Smooth muscle cell (in vitro differentiated cells): ENCODE measurements at regions not wholly inside any gene's neighbourhood (a gene's known extent, or its start where the extent isn't known, plus 50 kb on each side); places are given as distances from the start of the nearest gene placed in this dataset.
A peak's percentile ranks its signal among the peaks of the same experiment; 100 is the strongest.
"Not testable (repeated sequence)": the region's sequence is repeated elsewhere in the genome, so short reads cannot be mapped to it uniquely, and the experiment has no call there.

Source experiments
- DNase-seq: peaks from one replicate; lab custom pipeline; 2025; ENCODE audit not compliant: unreplicated experiment; lab: John Stamatoyannopoulos, UW
- H2AFZ ChIP-seq: fragments of 200-600 bp; sonication (generic); 2 replicates; pipeline ENCODE4 v1.6.0; 2016; ENCODE audit warnings: antibody characterized with exemption, low read depth, mild to moderate bottlenecking
- H3F3A ChIP-seq: fragments of 200-600 bp; sonication (generic); 2 replicates; pipeline ENCODE4 v1.6.0; 2017; ENCODE audit warnings: antibody characterized with exemption, low read depth
- H3K27ac ChIP-seq: fragments of 200-600 bp; sonication (generic); 2 replicates; pipeline ENCODE4 v1.5.1; 2016; ENCODE audit warnings: low read depth, mild to moderate bottlenecking
- H3K27me3 ChIP-seq: fragments of 200-600 bp; sonication (generic); 2 replicates; pipeline ENCODE4 v1.6.1; 2016; ENCODE audit warnings: low read depth, mild to moderate bottlenecking
- H3K36me3 ChIP-seq: fragments of 200-600 bp; sonication (generic); 2 replicates; pipeline ENCODE4 v1.5.1; 2016; ENCODE audit warnings: low read depth
- H3K4me1 ChIP-seq: fragments of 200-600 bp; sonication (generic); 2 replicates; pipeline ENCODE4 v1.5.1; 2016; ENCODE audit warnings: low read depth
- H3K4me2 ChIP-seq: fragments of 200-600 bp; sonication (generic); 2 replicates; pipeline ENCODE4 v1.6.0; 2016; ENCODE audit warnings: mild to moderate bottlenecking
- H3K4me3 ChIP-seq: fragments of 200-600 bp; sonication (generic); 2 replicates; pipeline ENCODE4 v1.5.1; 2016; ENCODE audit warnings: mild to moderate bottlenecking
- H3K79me2 ChIP-seq: fragments of 200-600 bp; sonication (generic); 2 replicates; pipeline ENCODE4 v1.6.0; 2016; ENCODE audit warnings: low read depth, mild to moderate bottlenecking
- H3K9ac ChIP-seq: fragments of 200-600 bp; sonication (generic); 2 replicates; pipeline ENCODE4 v1.6.0; 2016; ENCODE audit warnings: low read depth
- H3K9me3 ChIP-seq: fragments of 200-600 bp; sonication (generic); replicated peaks from 2 replicates; pipeline ENCODE4 v1.5.1; 2016; ENCODE audit warnings: low read depth
- H4K20me1 ChIP-seq: fragments of 200-600 bp; sonication (generic); 2 replicates; pipeline ENCODE4 v1.6.0; 2016; ENCODE audit warnings: low read depth
- CTCF ChIP-seq: fragments of 200-600 bp; sonication (generic); IDR thresholded peaks from 2 replicates; pipeline ENCODE4 v1.5.1; 2017; ENCODE audit warnings: borderline replicate concordance, mild to moderate bottlenecking, antibody characterized with exemption; ENCODE audit not compliant: insufficient read depth, poor library complexity, severe bottlenecking
- WGBS: methylation state at CpG from one replicate; pipeline ENCODE4 v1.1.7; 2016; ENCODE audit warnings: low lambda C conversion rate; 5-methylcytosine and 5-hydroxymethylcytosine counted together

DNA sequence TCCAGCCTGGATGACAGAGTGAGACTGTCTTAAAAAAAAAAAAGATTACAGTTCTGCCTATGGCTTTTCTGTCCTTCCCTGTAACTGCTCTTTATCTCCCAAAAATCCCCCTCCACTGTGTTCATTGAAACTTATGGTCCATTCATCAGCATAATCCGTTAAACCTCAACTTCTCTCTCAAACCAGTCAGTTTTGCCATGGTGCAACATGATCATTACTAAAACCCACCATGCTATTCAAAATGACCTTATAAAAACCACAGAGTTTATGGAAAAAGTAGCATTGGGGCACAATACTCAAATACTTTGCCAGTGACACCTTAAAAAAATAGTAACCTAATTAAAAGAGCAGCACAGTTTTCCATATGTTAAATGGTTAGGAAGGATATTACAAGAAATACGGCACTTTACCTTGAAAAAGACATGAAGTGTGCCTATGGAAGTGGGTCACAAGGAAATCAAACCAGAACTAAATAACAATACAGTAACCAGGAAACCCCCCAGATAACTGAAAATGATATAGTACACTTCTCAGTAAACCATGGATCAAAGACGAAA lies 74.0 kb upstream of the ST8SIA6 start:
- H3K9me3 ChIP-seq = no peaks in the 10 kb centered on the region
- no peak overlapping the region for H3K27ac ChIP-seq
- H3K27me3 ChIP-seq = no peaks in the 10 kb centered on the region
- H3K4me3 ChIP-seq = no peak overlapping the region
- no peak overlapping the region for H3K4me2 ChIP-seq
- H3K9ac ChIP-seq = no peak overlapping the region
- 91% methylated on average over 3 of the region's 3 CpGs for WGBS
- no peak for TF ChIP-seq CTCF
- no peaks in the 10 kb centered on the region for H3K4me1 ChIP-seq
- H4K20me1 ChIP-seq = no peaks in the 10 kb centered on the region
- H3K36me3 ChIP-seq = no peaks in the 10 kb centered on the region
- H3K79me2 ChIP-seq = no peaks in the 10 kb centered on the region
- no peak overlapping the region for H2AFZ ChIP-seq
- no peaks in the 10 kb centered on the region for H3F3A ChIP-seq
- DNase-seq = no peak

- Histone ChIP-seq H3F3A (no peaks in the 10 kb centered on the region), H3K9ac (no peak overlapping the region), H3K27me3 (no peaks in the 10 kb centered on the region), H3K4me2 (peak overlapping the region; percentile 28), H3K9me3 (no peaks in the 10 kb centered on the region), H3K36me3 (no peaks in the 10 kb centered on the region), H3K4me1 (no peaks in the 10 kb centered on the region), H2AFZ (peak overlapping the region; percentile 54), H3K27ac (no peak overlapping the region), H3K79me2 (no peaks in the 10 kb centered on the region), H3K4me3 (no peak overlapping the region), H4K20me1 (no peaks in the 10 kb centered on the region)
- no peak for DNase-seq
- TF ChIP-seq CTCF = no peak
- WGBS = 70% methylated on average over 6 of the region's 6 CpGs
Measured at GRCh38 chr10:17527514-17528146, 73.2 kb upstream of the ST8SIA6 start.

GRCh38 chr10:17526571-17526970 lies 72.2 kb upstream of the ST8SIA6 start:
- 93% methylated on average over 1 of the region's 1 CpG for WGBS
- H3K79me2 ChIP-seq, H3K9ac ChIP-seq, H3K9me3 ChIP-seq, H3K27me3 ChIP-seq, H3K27ac ChIP-seq, DNase-seq, H4K20me1 ChIP-seq, H3K4me3 ChIP-seq, H3K4me2 ChIP-seq, H3K36me3 ChIP-seq, H3F3A ChIP-seq, H3K4me1 ChIP-seq, H2AFZ ChIP-seq: not testable (repeated sequence)

DNA sequence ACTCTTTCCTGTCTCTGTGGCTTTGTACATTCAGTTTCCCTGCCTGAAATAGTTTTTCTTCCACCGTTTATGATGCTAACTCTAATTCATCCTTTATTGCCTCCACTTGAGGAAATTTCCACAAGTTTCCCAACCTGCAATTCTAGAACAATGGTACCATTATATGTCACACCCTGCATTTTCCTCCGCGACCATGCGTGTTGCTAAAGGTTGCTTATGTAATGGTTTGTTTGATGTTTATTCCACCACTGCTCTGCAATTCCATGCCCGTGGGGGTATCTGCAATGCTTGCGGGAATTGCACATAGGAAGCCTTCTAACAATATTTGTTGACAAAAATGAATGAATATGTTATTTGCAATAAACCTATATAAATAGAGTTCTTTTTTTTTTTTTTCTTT lies 69.5 kb upstream of the ST8SIA6 start:
- H2AFZ ChIP-seq = no peak overlapping the region
- DNase-seq = no peak
- 87% methylated on average over 6 of the region's 6 CpGs for WGBS

More for the DNA sequence above, 69.5 kb upstream of the ST8SIA6 start:
- H3K27me3 ChIP-seq = no peaks in the 10 kb centered on the region
- H3F3A ChIP-seq = no peaks in the 10 kb centered on the region
- H4K20me1 ChIP-seq = no peaks in the 10 kb centered on the region
- H3K4me1 ChIP-seq = no peaks in the 10 kb centered on the region
- H3K9ac ChIP-seq = no peak overlapping the region
- no peak for TF ChIP-seq CTCF
- no peak overlapping the region for H3K27ac ChIP-seq
- H3K79me2 ChIP-seq = no peaks in the 10 kb centered on the region
- no peak overlapping the region for H3K4me3 ChIP-seq
- no peak overlapping the region for H3K4me2 ChIP-seq
- H3K36me3 ChIP-seq = no peaks in the 10 kb centered on the region
- H3K9me3 ChIP-seq = no peaks in the 10 kb centered on the region
